A549 (cell line): ENCODE measurements at regions not wholly inside any gene's neighbourhood (a gene's known extent, or its start where the extent isn't known, plus 50 kb on each side); places are given as distances from the start of the nearest gene placed in this dataset.

ENCODE experiments used
- ZFP36 ChIP-seq: fragments of 450-650 bp; IDR thresholded peaks from 2 replicates; pipeline ENCODE4 v1.6.1; 2014; ENCODE audit warnings: borderline replicate concordance; ENCODE audit not compliant: partially characterized antibody
- TF ChIP-seq, protein P1 (sequence below): fragments of >200 bp; sonication (Bioruptor Twin); formaldehyde crosslinking; IDR thresholded peaks from 3 replicates; pipeline ENCODE4 v1.5.1; 2016

DNA sequence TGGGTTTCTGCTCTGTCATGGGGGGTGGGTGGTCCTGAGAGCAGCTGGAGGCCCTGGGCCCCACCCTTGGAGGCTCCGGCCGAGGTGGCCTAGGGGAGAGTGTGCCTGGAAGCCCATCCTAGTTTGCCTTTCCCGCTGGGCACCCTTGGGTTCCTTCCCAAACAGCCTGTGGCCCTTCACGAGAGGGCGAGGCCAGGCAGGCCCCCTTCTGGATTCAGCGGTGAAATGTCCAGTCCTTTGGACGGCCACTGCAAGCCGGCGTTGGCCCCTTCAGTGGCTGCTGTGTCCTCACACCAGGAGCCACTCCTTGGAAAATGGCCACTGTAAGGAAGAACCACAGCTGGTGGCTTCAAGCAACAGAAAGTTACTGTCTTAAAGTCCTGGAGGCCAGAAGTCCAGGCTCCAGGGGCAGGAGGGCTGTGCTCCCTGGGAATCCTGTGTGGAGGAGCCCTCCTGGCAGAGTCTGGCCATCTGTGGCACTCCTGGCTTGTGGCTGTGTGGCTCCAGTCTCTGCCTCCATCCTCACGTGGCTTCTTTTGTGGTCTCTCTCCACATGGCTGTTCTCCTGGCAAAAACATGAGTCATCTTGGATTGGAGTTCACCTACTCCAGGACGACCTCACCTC, 854.1 kb downstream of the TBC1D22A start:
- TF ChIP-seq, protein P1, sequence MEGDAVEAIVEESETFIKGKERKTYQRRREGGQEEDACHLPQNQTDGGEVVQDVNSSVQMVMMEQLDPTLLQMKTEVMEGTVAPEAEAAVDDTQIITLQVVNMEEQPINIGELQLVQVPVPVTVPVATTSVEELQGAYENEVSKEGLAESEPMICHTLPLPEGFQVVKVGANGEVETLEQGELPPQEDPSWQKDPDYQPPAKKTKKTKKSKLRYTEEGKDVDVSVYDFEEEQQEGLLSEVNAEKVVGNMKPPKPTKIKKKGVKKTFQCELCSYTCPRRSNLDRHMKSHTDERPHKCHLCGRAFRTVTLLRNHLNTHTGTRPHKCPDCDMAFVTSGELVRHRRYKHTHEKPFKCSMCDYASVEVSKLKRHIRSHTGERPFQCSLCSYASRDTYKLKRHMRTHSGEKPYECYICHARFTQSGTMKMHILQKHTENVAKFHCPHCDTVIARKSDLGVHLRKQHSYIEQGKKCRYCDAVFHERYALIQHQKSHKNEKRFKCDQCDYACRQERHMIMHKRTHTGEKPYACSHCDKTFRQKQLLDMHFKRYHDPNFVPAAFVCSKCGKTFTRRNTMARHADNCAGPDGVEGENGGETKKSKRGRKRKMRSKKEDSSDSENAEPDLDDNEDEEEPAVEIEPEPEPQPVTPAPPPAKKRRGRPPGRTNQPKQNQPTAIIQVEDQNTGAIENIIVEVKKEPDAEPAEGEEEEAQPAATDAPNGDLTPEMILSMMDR: no peak
- no peak for TF ChIP-seq ZFP36
